ENCODE measurements at regions not wholly inside any gene's neighbourhood (a gene's known extent, or its start where the extent isn't known, plus 50 kb on each side); places are given as distances from the start of the nearest gene placed in this dataset.

DNA sequence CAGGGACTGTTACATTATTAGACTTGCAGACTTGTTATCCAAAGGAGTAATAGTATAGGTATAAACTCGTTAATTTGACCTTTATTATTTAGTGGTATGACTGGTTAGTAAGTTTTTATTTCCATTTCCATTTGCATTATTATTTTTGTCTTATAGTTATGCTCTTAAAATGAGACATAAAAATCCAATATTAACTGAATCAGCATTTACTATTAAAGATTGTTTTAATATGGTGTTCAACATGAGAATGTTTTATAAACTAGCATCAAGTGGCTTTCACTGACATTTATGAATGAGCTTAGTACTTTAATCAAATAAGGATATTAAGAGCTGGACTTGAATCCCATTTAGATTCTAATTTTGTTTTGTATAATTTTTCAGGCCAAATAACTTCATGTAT, 228.1 kb upstream of the HAND2 start:
- TF ChIP-seq, protein P1, sequence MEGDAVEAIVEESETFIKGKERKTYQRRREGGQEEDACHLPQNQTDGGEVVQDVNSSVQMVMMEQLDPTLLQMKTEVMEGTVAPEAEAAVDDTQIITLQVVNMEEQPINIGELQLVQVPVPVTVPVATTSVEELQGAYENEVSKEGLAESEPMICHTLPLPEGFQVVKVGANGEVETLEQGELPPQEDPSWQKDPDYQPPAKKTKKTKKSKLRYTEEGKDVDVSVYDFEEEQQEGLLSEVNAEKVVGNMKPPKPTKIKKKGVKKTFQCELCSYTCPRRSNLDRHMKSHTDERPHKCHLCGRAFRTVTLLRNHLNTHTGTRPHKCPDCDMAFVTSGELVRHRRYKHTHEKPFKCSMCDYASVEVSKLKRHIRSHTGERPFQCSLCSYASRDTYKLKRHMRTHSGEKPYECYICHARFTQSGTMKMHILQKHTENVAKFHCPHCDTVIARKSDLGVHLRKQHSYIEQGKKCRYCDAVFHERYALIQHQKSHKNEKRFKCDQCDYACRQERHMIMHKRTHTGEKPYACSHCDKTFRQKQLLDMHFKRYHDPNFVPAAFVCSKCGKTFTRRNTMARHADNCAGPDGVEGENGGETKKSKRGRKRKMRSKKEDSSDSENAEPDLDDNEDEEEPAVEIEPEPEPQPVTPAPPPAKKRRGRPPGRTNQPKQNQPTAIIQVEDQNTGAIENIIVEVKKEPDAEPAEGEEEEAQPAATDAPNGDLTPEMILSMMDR (conservative IDR thresholded peaks at IDR 0.05; ENCODE audit: low read depth, low read length), result no peak
- TF ChIP-seq EZH2phosphoT487 (IDR thresholded peaks at IDR 0.05; ENCODE audit: borderline replicate concordance, low read length), result no peak
- no peak for TF ChIP-seq EZH2 (IDR thresholded peaks at IDR 0.05; ENCODE audit: low read length, unreplicated experiment)

Measured in PC-3 (cell line).